K562 (cell line): ENCODE measurements at regions not wholly inside any gene's neighbourhood (a gene's known extent, or its start where the extent isn't known, plus 50 kb on each side); places are given as distances from the start of the nearest gene placed in this dataset.
A peak's percentile ranks its signal among the peaks of the same experiment; 100 is the strongest.

Source experiments
- ATAC-seq: fragments of 200-7000 bp; cut with Tn5 transposase; 3 replicates; pipeline ENCODE4 v1.9.1; 2020; ENCODE audit warnings: moderate library complexity
- BruUV-seq: library from RNA; stranded (reverse); fragments of 400-500 nt; replicated peaks from 2 replicates; lab custom pipeline; 2021; lab: Mats Ljungman, UMichigan
- CTCF ChIA-PET: fragments of 300-600 bp; formaldehyde crosslinking; extraction: SDS; loops from one replicate; lab custom pipeline; 2021; ENCODE audit warnings: low intra/inter-chr PET ratio; lab: Yijun Ruan, JAX
- POLR2A ChIA-PET: fragments of 300-600, 350-650 bp; sonication (Branson Sonifier 250); formaldehyde crosslinking; extraction: SDS; loops from one replicate; lab custom pipeline; 2021; ENCODE audit warnings: antibody characterized with exemption, inconsistent platforms; lab: Yijun Ruan, JAX
- DNase-seq, 4 experiments: peaks; one replicate each; pipeline versions ENCODE4 v3.0.0 to v3.0.0-alpha.2; 2011 to 2018; ENCODE audit warnings: low spot score in 3 of 4, mixed read lengths in 3 of 4; ENCODE audit errors: extremely low read depth in 1 of 4
- FAIRE-seq: peaks from 2 replicates; lab custom pipeline; 2011; peaks lifted over from hg19 to GRCh38; lab: Jason Lieb, UNC
- H2AFZ ChIP-seq: 2 replicates; pipeline ENCODE4 v1.6.0; 2011; ENCODE audit warnings: low read depth, low read length, control low read depth, inconsistent platforms
- H3K27ac ChIP-seq: fragments of 200-600 bp; 3 replicates; pipeline ENCODE4 v1.8.0; 2011; ENCODE audit warnings: low read depth, mild to moderate bottlenecking, control low read depth, inconsistent platforms, low read length, moderate library complexity, mixed read lengths; ENCODE audit errors: extremely low read depth
- H3K27me3 ChIP-seq, 2 experiments: fragments of 300-600 bp in 1 of 2; 2 replicates in 1 of 2; 3 replicates in 1 of 2; pipeline versions ENCODE4 v1.6.0 to v1.8.0; 2011; ENCODE audit warnings: inconsistent platforms in 2 of 2, low read length in 2 of 2, mild to moderate bottlenecking in 1 of 2, mixed read lengths in 1 of 2, moderate library complexity in 1 of 2; ENCODE audit not compliant: control insufficient read depth in 2 of 2, insufficient read depth in 2 of 2
- H3K36me3 ChIP-seq: fragments of 300-600 bp; 3 replicates; pipeline ENCODE4 v1.8.0; 2011; ENCODE audit warnings: mild to moderate bottlenecking, low read length, inconsistent platforms; ENCODE audit not compliant: control insufficient read depth, insufficient read depth
- H3K4me1 ChIP-seq, 2 experiments: fragments of 200-600 bp in 1 of 2; replicated peaks in 1 of 2; 2 replicates in 1 of 2; 3 replicates in 1 of 2; pipeline versions ENCODE4 v1.5.1 to v1.8.0; 2011; ENCODE audit warnings: inconsistent platforms in 2 of 2, low read length in 2 of 2, mild to moderate bottlenecking in 1 of 2, mixed read lengths in 1 of 2, moderate library complexity in 1 of 2; ENCODE audit not compliant: control insufficient read depth in 2 of 2, insufficient read depth in 2 of 2
- H3K4me2 ChIP-seq: 2 replicates; pipeline ENCODE4 v1.6.1; 2011; ENCODE audit warnings: low read length, control low read depth, inconsistent platforms, mixed read lengths; ENCODE audit not compliant: insufficient read depth
- H3K4me3 ChIP-seq: fragments of 200-600 bp; sonication (generic), shearing (Covaris generic); 2 replicates; pipeline ENCODE4 v1.5.1; 2016; ENCODE audit warnings: control low read depth, inconsistent platforms
- H3K79me2 ChIP-seq: fragments of 200-600 bp; 3 replicates; pipeline ENCODE4 v1.8.0; 2011; ENCODE audit warnings: low read length, inconsistent platforms; ENCODE audit not compliant: control insufficient read depth, insufficient read depth
- H3K9ac ChIP-seq, 2 experiments: 2 replicates each; pipeline versions ENCODE4 v1.6.0 to v1.6.1; 2011; ENCODE audit warnings: low read depth in 2 of 2, low read length in 2 of 2, control low read depth in 1 of 2, inconsistent platforms in 1 of 2, mild to moderate bottlenecking in 1 of 2, mixed read lengths in 1 of 2; ENCODE audit not compliant: insufficient read depth in 1 of 2
- H3K9me1 ChIP-seq: one replicate; pipeline ENCODE4 v1.6.0; 2011; ENCODE audit warnings: inconsistent platforms, mild to moderate bottlenecking, low read length, moderate library complexity; ENCODE audit not compliant: control insufficient read depth, insufficient read depth
- H3K9me3 ChIP-seq: replicated peaks from 2 replicates; pipeline ENCODE4 v1.5.1; 2011; ENCODE audit warnings: low read depth, low read length, inconsistent platforms; ENCODE audit not compliant: control insufficient read depth, insufficient read depth
- H4K20me1 ChIP-seq: replicated peaks from 2 replicates; pipeline ENCODE4 v1.6.1; 2011; ENCODE audit warnings: low read length, inconsistent platforms, mixed read lengths; ENCODE audit not compliant: control insufficient read depth, insufficient read depth
- CBFA2T2 ChIP-seq: fragments of 450-650 bp; conservative IDR thresholded peaks from 2 replicates; pipeline ENCODE4 v1.6.1; 2017; ENCODE audit warnings: mild to moderate bottlenecking
- CBFA2T3 ChIP-seq: fragments of 450-650 bp; IDR thresholded peaks from 2 replicates; pipeline ENCODE4 v1.6.1; 2017
- ELK3 ChIP-seq: fragments of 450-650 bp; formaldehyde crosslinking; IDR thresholded peaks from 2 replicates; pipeline ENCODE4 v1.4.0; 2020; ENCODE audit warnings: mild to moderate bottlenecking
- POLR3G ChIP-seq: IDR thresholded peaks from 2 replicates; pipeline ENCODE4 v1.6.1; 2011; ENCODE audit not compliant: insufficient read length, insufficient replicate concordance; ENCODE audit errors: extremely low read depth
- TARDBP ChIP-seq: fragments of 450-650 bp; IDR thresholded peaks from 2 replicates; pipeline ENCODE4 v1.6.1; 2016
- ZNF436 ChIP-seq: fragments of 250-450, 450-650 bp; sonication (Bioruptor Pico); formaldehyde crosslinking; IDR thresholded peaks from 2 replicates; pipeline ENCODE4 v1.7.0; 2020; ENCODE audit warnings: mild to moderate bottlenecking
- ZNF76 ChIP-seq: fragments of 250-450 bp; sonication (Bioruptor Pico); IDR thresholded peaks from 2 replicates; pipeline ENCODE4 v1.4.0; 2020; ENCODE audit warnings: mild to moderate bottlenecking, moderate library complexity, borderline replicate concordance
- WGBS: fragments of 100-300 bp; shearing (Covaris generic); methylation state at CpG from one replicate; pipeline ENCODE4 v1.1.6; 2016; ENCODE audit warnings: low coverage, mixed read lengths; ENCODE audit not compliant: insufficient coverage; ENCODE audit errors: missing lambda C conversion rate; 5-methylcytosine and 5-hydroxymethylcytosine counted together
- in situ Hi-C: fragments of 300-500 bp; cut with MboI; formaldehyde crosslinking; loops from 4 replicates; pipeline ENCODE4 v1.15.0; 2018; ENCODE audit warnings: inconsistent platforms, mixed read lengths
- intact Hi-C: fragments of 100-400 bp; cut with micrococcal nuclease; formaldehyde crosslinking; loops from 2 replicates; pipeline ENCODE4 v1.14.2; 2022

GRCh38 chr21:23858878-23859277 lies 1748.4 kb downstream of the MRPL39 start:
- H3K36me3 ChIP-seq: no peaks in the 10 kb centered on the region
- no peaks in the 10 kb centered on the region for H4K20me1 ChIP-seq
- peak overlapping the region; percentile 55; the same call in 1 of the 2 replicates for H2AFZ ChIP-seq
- no peaks in the 10 kb centered on the region; the same call in 1 of the 2 replicates for H3K9me3 ChIP-seq
- H3K4me1 ChIP-seq: no peaks in the 10 kb centered on the region
- intact Hi-C loops: loop anchor here (10.0 kb wide), 1 partner anchor 1526 kb away; no protein-coding TSS in a partner anchor
- no TSS peak for BruUV-seq
- TF ChIP-seq TARDBP (no peak), ZNF436 (no peak), CBFA2T3 (peak; percentile 51), ZNF76 (CRISPR knock-in tag) (no peak), CBFA2T2 (0 out of 2 replicates have a peak, but pooled peaks have one; percentile 3), POLR3G (no peak), ELK3 (CRISPR knock-in tag) (no peak)
- in situ Hi-C loops: loop anchor here (10.0 kb wide), 1 partner anchor 106 kb away; no protein-coding TSS in a partner anchor
- no peaks in the 10 kb centered on the region for H3K79me2 ChIP-seq
- DNase-seq: peak; percentile 16 to 47 (median 37)
- no peak overlapping the region for H3K9ac ChIP-seq
- no peak overlapping the region for H3K4me2 ChIP-seq
- WGBS: 24% methylated on average over 2 of the region's 2 CpGs
- CTCF ChIA-PET: interaction anchor here (0.6 kb wide), 1 partner anchor 429 kb away, joined by 4 read pairs; no protein-coding TSS in a partner anchor
- H3K27me3 ChIP-seq: no peaks in the 10 kb centered on the region
- no peak for FAIRE-seq
- POLR2A ChIA-PET: no interaction called here
- peak; percentile 41; the same call in 2 of the 3 replicates for ATAC-seq
- no peaks in the 10 kb centered on the region for H3K9me1 ChIP-seq
- H3K4me3 ChIP-seq: no peak overlapping the region
- no peak overlapping the region for H3K27ac ChIP-seq
